HG03095 (cell line): ENCODE measurements at regions not wholly inside any gene's neighbourhood (a gene's known extent, or its start where the extent isn't known, plus 50 kb on each side); places are given as distances from the start of the nearest gene placed in this dataset.
"Not testable (repeated sequence)": the region's sequence is repeated elsewhere in the genome, so short reads cannot be mapped to it uniquely, and the experiment has no call there.

Source experiments
- ATAC-seq: cut with Tn5 transposase; IDR thresholded peaks from one replicate; pipeline ENCODE4 v1.9.1; 2021; ENCODE audit warnings: moderate library complexity; ENCODE audit not compliant: unreplicated experiment

DNA sequence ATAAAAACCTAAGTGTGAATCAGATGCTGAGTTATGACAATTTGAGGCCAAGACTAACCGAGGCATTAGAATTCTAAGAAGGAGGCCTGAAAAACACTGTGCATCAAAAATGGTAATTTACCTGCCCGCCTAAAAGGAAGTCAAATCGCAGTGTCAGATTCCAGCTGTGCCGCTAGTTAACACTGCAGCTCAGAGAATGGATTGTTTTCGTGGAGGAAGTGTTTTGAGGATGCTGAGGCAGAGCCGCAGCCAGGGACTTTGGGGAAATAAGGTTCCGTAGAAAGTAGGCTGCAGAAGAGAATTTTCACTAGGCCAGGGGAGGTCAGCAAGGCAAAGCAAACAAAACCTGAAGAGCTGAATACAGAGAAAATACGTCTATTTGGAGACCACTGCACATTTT lies 226.4 kb upstream of the ISL1 start:
- ATAC-seq = no peak

GRCh38 chr5:51159164-51159563 lies 224.1 kb upstream of the ISL1 start:
- ATAC-seq = no peak

DNA sequence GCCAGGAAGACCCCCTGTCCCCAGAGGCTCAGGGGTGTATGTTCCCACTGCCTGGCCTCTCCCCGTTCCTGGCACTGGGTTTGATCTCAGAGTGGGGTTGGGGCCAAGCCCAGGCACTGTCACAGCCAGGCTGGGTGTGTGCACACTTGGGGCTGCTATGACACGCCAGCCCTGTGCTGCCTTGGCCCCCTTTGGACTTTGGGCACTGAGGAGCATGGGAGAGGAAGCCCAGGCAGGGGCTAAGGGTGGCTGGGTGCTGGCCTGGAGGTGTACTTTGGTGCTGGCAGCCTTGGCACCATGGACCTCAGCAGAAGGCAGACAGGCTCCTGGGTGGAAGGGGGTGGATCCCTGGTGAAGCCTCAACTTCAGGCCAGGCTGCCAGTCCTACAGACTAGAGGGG lies 223.6 kb upstream of the ISL1 start:
- ATAC-seq = no peak

DNA sequence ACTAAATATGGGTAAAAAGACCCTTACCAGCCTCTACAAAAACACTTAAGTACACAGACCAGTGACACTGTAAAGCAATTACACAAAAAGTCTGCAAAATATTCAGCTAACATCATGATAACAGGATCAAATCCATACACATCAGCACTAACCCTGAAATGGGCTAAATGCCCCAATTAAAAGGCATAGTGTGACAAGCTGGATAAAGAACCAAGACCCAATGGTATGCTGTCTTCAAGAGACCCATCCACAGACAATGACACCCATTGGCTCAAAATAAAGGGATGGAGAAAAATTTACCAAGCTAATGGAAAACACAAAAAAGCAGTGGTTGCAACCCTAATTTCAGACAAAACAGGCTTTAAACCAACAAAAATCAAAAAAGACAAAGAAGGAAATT lies 221.0 kb upstream of the ISL1 start:
- no peak for ATAC-seq

GRCh38 chr5:51165621-51166020 lies 217.6 kb upstream of the ISL1 start:
- not testable (repeated sequence) for ATAC-seq

DNA sequence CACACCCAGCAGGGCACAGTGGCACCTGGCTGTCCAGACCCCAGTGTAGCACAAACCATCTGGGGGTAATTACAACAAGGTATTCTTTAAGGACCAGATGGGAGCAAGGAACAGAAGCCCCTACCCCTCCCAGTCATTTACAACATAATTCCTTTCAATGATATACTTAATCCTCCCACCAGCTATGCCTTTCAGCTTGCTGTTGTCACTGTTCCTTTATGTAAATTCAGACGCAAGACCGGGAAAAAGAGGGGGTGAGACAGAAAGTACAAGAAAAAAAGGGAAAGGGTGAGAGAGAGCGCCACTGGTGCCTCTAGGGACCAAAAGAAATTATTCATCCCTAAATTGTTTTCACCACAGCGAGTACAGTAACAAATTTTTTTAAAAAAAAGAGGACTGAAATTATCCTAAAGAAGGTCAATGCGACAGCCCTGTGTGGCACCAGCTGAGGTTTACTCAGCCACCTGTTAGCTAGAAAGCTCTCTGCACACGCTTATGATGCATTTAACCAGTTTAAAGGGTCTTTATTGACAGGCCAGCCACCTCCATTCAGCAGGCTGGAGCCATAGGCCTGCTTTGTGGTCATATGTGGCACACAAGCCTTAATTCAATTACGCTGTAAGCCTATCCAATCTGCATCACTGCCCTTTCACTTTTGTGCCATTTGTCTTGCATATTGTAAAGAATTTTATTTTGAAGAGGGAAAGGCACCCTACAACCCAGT lies 210.2 kb upstream of the ISL1 start:
- ATAC-seq = no peak

DNA sequence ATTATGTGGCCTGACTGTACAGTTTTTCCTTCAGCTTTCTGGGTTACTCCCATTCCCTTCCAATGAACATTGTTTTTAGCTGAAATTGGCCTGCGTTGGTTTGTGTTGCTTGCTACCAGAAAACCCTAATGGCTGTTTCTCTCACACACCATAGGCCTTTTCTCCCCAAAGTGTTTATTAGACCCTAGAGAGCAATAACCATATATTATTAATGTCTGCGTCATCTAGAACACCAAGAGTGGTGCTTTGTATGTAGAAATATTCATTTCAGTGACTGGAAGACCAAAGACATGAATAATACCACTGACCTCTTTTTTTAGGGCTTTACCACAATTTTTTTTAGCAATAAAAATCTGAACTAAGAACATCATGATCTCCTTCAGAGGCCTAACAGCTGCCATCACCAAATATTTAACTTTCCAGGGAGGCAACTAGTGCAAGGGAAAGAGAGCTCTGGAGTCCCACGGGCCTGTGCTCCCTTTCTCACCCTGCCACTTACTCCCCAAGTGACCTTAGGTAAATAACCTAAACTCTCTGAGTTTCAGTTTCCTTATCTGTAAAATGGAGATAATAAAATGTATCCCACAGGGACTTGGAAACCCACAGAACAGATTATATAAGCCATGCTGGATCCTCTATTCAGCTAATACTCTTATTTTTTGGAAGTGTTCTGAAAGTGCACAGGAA lies 201.9 kb upstream of the ISL1 start:
- peak; percentile 60 for ATAC-seq

- no peak for ATAC-seq
Observed at GRCh38 chr5:51185850-51186329, 197.4 kb upstream of the ISL1 start.

DNA sequence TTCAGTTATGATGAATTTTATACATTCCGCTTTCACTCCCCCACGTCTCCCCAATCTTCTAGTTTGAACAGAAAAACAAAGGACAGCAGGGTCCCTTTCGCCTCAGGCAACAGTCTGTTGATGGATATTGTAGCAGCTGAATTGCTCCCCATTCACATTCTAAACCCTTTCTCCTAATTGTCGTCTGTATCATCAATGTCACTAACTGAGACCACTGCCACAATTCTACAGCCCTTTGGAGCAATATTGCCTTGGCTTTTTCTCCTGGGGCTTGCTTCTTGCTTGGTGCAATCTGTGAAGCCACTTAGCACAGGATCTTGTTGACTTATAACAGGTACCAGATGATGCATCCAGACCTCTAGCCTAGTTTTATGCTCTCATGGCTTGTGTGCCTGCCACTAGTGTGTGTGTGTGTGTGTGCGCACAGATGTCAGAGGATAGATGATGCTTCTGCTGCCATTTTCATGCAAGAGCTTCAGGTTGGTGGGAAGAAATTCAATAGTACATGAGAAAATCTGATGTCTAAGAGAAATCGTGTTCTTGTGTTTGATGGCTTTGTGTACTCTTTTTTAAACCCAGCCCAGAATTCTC lies 195.2 kb upstream of the ISL1 start:
- no peak for ATAC-seq

DNA sequence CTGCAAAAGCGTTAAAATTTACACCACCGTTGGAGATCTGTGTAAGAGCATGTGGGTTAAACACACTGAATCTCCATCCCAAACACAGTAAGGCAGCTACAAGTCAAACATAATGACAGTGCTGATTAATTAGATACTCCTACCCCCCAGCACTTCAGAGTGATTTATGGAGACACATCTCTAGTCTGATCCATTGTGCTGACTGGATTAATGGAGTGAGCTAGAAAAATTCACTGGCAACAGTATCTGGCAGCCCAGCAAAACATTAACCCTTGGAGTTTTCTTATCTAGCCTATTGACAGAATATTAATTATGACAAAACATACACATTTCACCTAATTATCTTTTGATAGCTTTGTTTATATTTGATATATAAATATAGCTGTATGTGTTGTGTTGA lies 188.6 kb upstream of the ISL1 start:
- no peak for ATAC-seq

- ATAC-seq = no peak
Observed at GRCh38 chr5:51201024-51201423, 182.2 kb upstream of the ISL1 start.

GRCh38 chr5:51201708-51202107 lies 181.5 kb upstream of the ISL1 start:
- ATAC-seq = no peak

GRCh38 chr5:51202161-51202560 lies 181.1 kb upstream of the ISL1 start:
- no peak for ATAC-seq

GRCh38 chr5:51203598-51203997 lies 179.7 kb upstream of the ISL1 start:
- peak; percentile 73 for ATAC-seq

DNA sequence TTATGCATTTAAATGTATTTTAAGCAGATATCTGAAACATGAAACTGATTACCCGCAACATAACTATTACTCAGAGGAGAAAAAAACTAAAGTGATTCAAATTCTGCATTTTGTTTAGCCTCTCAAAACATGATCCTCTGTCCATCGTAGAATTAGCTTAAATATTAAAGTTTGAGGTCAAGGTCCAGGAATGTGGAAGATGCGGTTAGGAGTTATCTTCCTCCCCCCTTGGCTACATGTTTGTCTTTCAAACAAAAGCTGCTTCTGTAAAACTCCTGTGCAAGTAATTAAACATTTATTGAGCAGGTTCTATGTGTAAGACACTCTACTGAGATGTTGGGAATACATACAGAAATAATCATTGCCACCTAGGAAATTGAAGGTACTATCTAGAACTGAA lies 175.0 kb upstream of the ISL1 start:
- no peak for ATAC-seq

DNA sequence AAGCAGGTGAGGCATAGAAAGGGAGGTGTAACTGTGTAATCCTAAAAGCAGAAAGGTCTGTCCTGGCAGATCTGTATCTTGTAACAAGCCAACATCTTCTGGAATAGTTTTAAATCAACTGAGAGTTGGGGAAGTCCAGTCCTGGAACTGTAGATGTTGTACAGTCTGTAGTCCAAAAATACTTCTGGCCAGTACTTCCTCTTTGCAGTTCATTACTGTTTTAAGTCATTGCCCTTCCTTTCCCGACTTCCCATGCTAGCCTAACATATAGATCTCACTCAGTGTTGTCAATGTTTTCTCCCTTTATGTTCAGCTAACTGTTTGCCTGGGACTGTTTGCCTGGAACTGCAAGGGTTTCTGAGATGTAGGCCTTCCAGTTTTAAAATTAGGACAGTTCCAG lies 168.5 kb upstream of the ISL1 start:
- no peak for ATAC-seq

- no peak for ATAC-seq
Observed at GRCh38 chr5:51225789-51226742, 157.2 kb upstream of the ISL1 start.

GRCh38 chr5:51227963-51228470 lies 155.2 kb upstream of the ISL1 start:
- no peak for ATAC-seq

- no peak for ATAC-seq
Observed at GRCh38 chr5:51230336-51230735, 152.9 kb upstream of the ISL1 start.

GRCh38 chr5:51242456-51242855 lies 140.8 kb upstream of the ISL1 start:
- ATAC-seq = no peak

- ATAC-seq = not testable (repeated sequence)
Observed at GRCh38 chr5:51250957-51251356, 132.3 kb upstream of the ISL1 start.
